Left kidney (tissue), 1 donor: ENCODE measurements at regions not wholly inside any gene's neighbourhood (a gene's known extent, or its start where the extent isn't known, plus 50 kb on each side); places are given as distances from the start of the nearest gene placed in this dataset.
"Not testable (repeated sequence)": the region's sequence is repeated elsewhere in the genome, so short reads cannot be mapped to it uniquely, and the experiment has no call there.

Source experiments
- DNase-seq: peaks from one replicate; pipeline ENCODE4 v3.0.0-alpha.2; 2013

- DNase-seq = no peak
These were observed 60.8 kb downstream of the COPRS start for GRCh38 chr17:31798205-31798724.

GRCh38 chr17:31795941-31796340 is 63.1 kb downstream of the COPRS start:
- DNase-seq = not testable (repeated sequence)

DNA sequence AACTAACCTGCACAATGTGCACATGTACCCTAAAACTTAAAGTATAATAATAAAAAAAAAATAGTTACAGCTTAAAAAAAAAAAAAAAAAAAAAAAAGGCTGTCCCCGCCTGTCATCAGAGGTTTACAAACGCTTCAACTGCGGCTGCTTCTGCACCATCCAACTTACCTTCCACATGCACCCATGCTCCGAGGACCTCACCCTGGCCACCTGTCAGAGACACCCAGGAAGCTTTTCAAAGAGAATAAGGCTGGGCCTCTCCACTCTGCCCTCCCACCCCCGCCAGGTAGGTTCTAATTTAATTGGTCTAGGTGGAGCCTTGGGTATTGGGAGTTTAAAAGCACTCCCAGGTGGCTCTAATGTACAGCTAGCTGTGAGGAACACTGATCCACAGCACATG is 64.9 kb downstream of the COPRS start:
- no peak for DNase-seq

DNA sequence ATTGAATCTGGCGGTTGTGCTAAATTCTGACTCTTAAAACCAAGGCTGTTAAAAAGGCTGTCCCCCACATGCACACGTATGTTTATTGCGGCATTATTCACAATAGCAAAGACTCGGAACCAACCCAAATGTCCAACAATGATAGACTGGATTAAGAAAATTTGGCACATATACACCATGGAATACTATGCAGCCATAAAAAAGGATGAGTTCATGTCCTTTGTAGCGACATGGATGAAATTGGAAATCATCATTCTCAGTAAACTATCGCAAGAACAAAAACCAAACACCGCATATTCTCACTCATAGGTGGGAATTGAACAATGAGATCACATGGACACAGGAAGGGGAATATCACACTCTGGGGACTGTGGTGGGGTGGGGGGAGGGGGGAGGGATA is 65.4 kb downstream of the COPRS start:
- DNase-seq = not testable (repeated sequence)

GRCh38 chr17:31792007-31792585 is 66.9 kb downstream of the COPRS start:
- no peak for DNase-seq

DNA sequence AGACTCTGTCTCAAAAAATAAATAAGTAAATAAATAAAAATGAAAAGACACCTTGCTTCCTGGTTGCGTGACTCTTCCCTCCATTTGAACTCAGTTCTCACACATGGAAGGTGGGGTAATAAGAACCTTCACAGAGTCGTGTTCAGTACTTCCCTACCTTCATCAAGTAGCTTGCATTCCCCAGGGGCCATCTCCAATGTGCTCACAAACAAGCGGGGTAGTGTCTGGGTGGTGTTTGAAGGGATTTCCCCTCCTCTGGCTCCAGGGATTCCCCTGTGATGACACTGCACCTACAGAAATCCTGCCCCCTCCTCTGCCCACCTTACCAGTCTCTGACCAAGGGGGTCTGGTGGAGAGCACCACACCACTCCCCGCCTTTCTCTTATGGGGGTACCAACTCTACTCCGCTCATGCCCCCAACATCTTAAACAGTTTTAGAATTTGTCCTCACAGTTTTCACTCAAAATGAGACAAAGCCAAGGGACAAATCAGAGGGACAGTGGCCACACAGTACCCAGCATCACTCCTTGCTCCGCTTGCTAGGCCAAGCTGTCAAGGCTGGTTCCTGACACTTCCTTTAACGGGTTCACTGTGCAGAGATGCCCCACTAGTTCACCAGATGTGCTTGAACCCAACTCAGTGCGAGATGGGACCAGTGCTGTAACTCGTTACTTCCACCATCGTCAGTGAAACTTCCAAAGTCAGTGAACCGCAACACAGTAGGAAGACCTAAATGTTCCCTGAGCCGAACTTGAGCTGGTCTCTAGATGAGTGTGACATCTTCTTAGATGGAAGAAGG is 69.1 kb downstream of the COPRS start:
- no peak for DNase-seq

DNA sequence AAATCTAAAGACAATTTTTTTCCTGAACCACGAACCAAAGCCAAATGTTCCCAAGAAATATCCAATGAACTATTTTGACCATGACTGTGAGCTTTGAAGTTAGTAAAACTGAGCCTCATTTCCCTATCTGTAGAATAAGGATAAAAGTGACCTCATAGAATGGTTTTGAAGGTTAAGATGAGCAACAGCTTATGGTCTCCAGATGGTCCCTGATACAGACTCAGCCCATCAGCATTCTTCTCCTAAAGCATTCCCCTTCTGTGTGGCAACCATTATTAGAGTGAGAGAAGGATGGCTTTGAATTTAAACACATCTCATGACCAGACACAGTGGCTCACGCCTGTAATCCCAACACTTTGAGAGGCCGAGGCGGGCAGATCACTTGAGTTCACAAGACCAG is 70.1 kb downstream of the COPRS start:
- no peak for DNase-seq

DNA sequence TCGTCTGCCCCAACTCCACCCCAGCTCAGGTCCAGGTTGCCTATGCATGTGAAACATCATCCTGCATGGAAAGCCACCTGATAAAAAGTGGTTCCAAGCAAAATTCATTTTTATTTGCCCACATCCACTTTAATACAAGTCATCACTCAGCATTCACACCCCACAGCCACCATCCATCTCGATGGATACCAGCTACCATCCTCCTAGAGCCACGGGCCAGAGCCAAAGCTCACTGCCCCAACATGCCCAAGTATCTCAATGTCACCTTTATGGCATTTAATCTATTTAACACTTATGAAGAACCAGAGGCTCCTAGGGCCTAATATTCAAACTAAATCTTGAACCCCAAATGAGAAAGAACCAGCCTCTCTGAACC is 70.5 kb downstream of the COPRS start:
- DNase-seq = no peak

- no peak for DNase-seq
These were observed 71.0 kb downstream of the COPRS start for GRCh38 chr17:31787857-31788570.

DNA sequence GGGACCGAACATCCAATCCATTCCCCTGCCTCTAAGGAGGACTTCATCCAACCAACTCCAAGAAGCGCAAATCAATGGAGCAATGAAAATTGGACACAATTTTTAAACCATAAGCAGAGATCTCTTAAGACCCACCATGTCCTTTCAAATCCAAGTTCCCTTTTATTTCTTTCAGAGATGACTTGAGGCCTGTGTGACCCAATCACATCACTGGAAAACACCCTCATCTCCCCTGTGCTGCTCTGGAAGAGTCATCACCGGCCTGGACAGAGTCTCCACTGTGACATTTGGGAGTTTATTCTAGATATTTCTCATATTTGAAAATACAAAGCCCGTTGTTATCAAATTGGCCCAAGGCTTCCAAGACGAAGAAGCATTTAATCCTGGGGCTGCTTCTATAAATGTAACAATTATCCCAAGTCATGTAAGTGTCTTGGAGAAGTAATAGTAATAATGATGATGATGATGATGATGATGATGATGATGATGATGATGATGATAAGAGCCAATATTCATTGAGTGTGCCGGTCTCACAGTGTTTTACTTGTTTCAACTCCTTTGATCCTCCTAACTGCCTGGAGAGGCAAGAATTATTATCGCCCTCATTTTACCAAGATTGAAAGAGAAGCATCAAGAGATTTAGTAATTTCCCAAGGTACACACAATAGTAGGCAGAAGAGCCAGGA is 72.1 kb downstream of the COPRS start:
- DNase-seq = no peak

- no peak for DNase-seq
These were observed 78.6 kb downstream of the COPRS start for GRCh38 chr17:31780483-31780882.

DNA sequence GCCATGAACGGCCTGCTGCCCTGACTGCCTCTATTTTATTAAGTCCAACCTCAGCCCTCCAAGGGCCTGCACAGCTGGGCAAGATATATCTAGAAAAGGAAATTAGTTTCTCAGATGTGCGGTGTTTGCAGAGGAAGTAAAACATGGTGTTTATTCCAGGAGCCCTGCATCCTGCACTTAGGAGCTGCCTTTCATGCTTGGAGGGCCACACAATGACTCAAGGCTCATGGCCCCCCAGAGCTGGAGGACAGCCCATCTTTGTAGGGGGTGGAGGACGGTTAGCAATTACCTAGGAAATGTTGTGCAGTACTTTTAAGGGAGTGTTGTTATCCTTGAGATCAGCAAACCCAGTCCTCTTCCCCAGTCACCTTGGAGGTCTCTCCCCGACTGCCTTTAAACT is 80.5 kb downstream of the COPRS start:
- no peak for DNase-seq

- not testable (repeated sequence) for DNase-seq
These were observed 87.7 kb downstream of the COPRS start for GRCh38 chr17:31771328-31771727.

DNA sequence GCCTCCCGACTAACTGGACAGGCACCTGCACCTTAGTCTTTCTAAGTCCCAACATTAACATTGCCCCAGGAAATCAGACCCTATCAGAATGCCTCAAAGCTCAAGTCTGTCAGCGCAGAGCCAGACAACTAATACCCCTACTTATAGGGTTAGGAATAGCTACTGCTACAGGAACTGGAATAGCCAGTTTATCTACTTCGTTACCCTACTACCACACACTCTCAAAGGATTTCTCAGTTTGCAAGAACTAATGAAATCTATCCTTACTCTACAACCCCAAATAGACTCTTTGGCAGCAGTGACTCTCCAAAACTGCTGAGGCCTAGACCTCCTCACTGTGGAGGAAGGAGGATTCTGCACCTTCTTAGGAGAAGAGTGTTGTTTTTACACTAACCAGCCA is 88.5 kb downstream of the COPRS start:
- DNase-seq = not testable (repeated sequence)

DNA sequence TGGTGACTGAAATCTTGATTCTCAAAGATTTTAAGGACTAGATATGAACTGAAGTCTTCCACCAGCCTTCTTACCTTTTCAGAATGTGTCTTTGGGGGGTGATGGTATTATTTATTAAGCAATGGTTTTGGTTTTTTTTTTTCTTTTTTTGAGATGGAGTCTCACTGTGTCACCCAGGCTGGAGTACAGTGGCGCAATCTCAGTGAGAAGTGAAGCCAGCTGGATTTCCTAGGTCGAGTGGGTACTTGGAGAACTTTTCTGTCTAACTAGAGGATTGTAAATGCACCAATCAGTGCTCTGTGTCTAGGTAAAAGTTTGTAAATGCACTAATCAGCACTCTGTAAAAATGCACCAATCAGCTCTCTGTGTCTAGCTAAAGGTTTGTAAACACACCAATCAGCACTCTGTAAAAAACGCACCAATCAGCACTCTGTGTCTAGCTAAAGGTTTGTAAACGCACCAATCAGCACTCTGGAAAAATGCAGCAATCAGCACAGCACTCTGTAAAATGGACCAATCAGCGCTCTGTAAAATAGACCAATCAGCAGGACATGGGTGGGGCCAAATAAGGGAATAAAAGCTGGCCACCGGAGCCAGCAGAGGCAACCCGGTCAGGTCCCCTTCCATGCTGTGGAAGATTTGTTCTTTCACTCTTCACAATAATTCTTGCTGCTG is 97.1 kb downstream of the COPRS start:
- not testable (repeated sequence) for DNase-seq

- DNase-seq = no peak
These were observed 100.4 kb downstream of the COPRS start for GRCh38 chr17:31758646-31759045.

GRCh38 chr17:31757097-31757496 is 101.9 kb downstream of the COPRS start:
- DNase-seq = no peak

DNA sequence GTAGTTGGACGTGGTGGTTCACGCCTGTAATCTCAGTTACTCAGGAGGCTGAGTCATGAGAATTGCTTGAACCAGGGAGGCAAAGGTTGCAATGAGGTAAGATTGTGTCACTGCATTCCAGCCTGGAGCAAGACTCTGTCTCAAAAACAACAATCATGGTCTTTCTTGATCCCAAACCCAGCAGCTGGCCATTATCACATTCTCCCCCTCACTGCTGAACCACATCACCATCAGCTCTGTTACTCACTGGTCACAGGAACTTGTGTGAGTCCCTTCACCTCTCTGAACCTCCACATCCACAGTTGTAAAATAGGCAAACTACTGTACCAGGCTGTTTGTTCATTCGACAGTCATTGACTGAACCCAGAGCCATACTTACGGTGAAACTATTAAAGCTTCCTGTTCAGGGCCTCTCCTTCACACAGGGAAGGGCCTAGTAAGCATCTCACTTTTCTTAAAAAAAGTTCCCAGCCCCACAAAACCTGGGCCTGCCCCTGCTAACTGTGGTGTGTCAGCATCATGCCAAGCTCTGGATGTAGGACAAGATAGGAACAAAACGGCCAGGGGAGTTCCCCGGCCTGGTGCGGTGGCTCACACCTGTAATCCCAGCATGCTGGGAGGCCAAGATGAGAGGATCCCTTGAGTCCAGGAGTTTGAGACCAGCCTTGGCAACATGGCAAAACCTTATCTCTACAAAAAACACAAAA is 104.7 kb downstream of the COPRS start:
- no peak for DNase-seq

- no peak for DNase-seq
These were observed 106.0 kb downstream of the COPRS start for GRCh38 chr17:31753011-31753410.

GRCh38 chr17:31752584-31752983 is 106.5 kb downstream of the COPRS start:
- DNase-seq = no peak

DNA sequence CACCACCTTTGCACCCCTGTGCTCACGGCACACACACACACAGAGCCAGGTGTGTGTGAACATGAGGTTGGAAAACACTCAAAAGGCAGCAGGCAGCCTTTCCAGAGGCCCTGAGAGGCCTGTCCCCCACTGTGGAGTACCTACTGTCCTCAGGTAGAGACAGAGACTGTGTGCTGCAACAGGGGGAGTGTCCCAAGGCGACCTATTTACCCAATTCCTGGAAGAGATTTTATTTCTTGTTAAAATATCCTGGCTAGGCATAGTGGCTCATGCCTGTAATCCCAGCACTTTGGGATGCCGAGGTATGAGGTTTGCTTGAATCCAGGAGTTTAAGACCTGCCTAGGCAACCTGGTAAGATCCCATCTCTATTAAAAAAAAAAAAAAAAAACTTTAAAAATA is 108.5 kb downstream of the COPRS start:
- no peak for DNase-seq
